ENCODE measurements at regions not wholly inside any gene's neighbourhood (a gene's known extent, or its start where the extent isn't known, plus 50 kb on each side); places are given as distances from the start of the nearest gene placed in this dataset.

- DNase-seq (ENCODE audit: extremely low spot score) = peak; percentile 74
- Histone ChIP-seq H3K4me1 (no peaks in the 10 kb centered on the region), H3K9me3 (no peaks in the 10 kb centered on the region), H3K27me3 (no peaks in the 10 kb centered on the region), H3K4me3 (no peak overlapping the region), H3K36me3 (no peaks in the 10 kb centered on the region), H3K27ac (replicated peaks in 1 of 4) (no peak overlapping the region)
- TF ChIP-seq EP300 (IDR thresholded peaks at IDR 0.05) (no peak), POLR2A (IDR thresholded peaks at IDR 0.05; ENCODE audit: low read depth) (no peak)
- 41% methylated on average over 3 of the region's 3 CpGs for WGBS
- intact Hi-C loops (cut with DNase I) = no loop called here
These were observed 92.8 kb upstream of the RAD23B start for GRCh38 chr9:107190061-107190935.

GRCh38 chr9:107190936-107191290 lies 92.2 kb upstream of the RAD23B start:
- DNase-seq (ENCODE audit: extremely low spot score) = no peak
- Histone ChIP-seq H3K4me3 (no peak overlapping the region), H3K36me3 (no peaks in the 10 kb centered on the region), H3K27ac (replicated peaks in 1 of 4) (no peak overlapping the region), H3K27me3 (no peaks in the 10 kb centered on the region), H3K4me1 (no peaks in the 10 kb centered on the region), H3K9me3 (no peaks in the 10 kb centered on the region)
- WGBS = 73% methylated on average over 5 of the region's 5 CpGs
- intact Hi-C loops (cut with DNase I) = no loop called here
- TF ChIP-seq POLR2AphosphoS5 (IDR thresholded peaks at IDR 0.05) = no peak
- no peak for TF ChIP-seq POLR2A (IDR thresholded peaks at IDR 0.05; ENCODE audit: low read depth)
- no peak for TF ChIP-seq CTCF (IDR thresholded peaks at IDR 0.05)
- no peak for TF ChIP-seq EP300 (IDR thresholded peaks at IDR 0.05)

- intact Hi-C loops (cut with DNase I) = no loop called here
- DNase-seq (ENCODE audit: extremely low spot score) = peak; percentile 80
- Histone ChIP-seq H3K36me3 (no peaks in the 10 kb centered on the region), H3K4me3 (no peak overlapping the region), H3K9me3 (no peaks in the 10 kb centered on the region), H3K4me1 (no peaks in the 10 kb centered on the region), H3K27ac (replicated peaks in 1 of 4) (no peak overlapping the region), H3K27me3 (no peaks in the 10 kb centered on the region)
- WGBS = 62% methylated on average over 3 of the region's 3 CpGs
- TF ChIP-seq POLR2AphosphoS5 (IDR thresholded peaks at IDR 0.05) = no peak
- TF ChIP-seq POLR2A (IDR thresholded peaks at IDR 0.05; ENCODE audit: low read depth) = no peak
These were observed 89.8 kb upstream of the RAD23B start for GRCh38 chr9:107193251-107193650.

GRCh38 chr9:107198718-107199117 lies 84.4 kb upstream of the RAD23B start:
- peak; percentile 39 for DNase-seq (ENCODE audit: extremely low spot score)
- TF ChIP-seq POLR2AphosphoS5 (IDR thresholded peaks at IDR 0.05) (no peak), CTCF (IDR thresholded peaks at IDR 0.05) (no peak), EP300 (IDR thresholded peaks at IDR 0.05) (no peak), POLR2A (IDR thresholded peaks at IDR 0.05; ENCODE audit: low read depth) (no peak)
- WGBS = 89% methylated on average over 3 of the region's 3 CpGs
- Histone ChIP-seq H3K36me3 (no peaks in the 10 kb centered on the region), H3K4me1 (no peaks in the 10 kb centered on the region), H3K27ac (replicated peaks in 1 of 4) (no peak overlapping the region), H3K4me3 (no peak overlapping the region), H3K27me3 (no peaks in the 10 kb centered on the region), H3K9me3 (peaks cover 0 to 7% (median 0%) of the 10 kb centered on the region in 4 donors)
- intact Hi-C loops (cut with DNase I) = no loop called here

- no peaks in the 10 kb centered on the region for H3K27me3 ChIP-seq
- WGBS = 75% methylated on average over 3 of the region's 3 CpGs
- H3K9me3 ChIP-seq = peaks cover 0 to 4% (median 0%) of the 10 kb centered on the region in 4 donors
- intact Hi-C loops (cut with DNase I) = no loop called here
- TF ChIP-seq CTCF (IDR thresholded peaks at IDR 0.05) = no peak
- no peak for TF ChIP-seq POLR2AphosphoS5 (IDR thresholded peaks at IDR 0.05)
- no peak for TF ChIP-seq EP300 (IDR thresholded peaks at IDR 0.05)
- TF ChIP-seq POLR2A (IDR thresholded peaks at IDR 0.05; ENCODE audit: low read depth) = no peak
- H3K4me3 ChIP-seq = no peak overlapping the region
- DNase-seq (ENCODE audit: extremely low spot score) = peak; percentile 78
- H3K36me3 ChIP-seq = no peaks in the 10 kb centered on the region
- no peaks in the 10 kb centered on the region for H3K4me1 ChIP-seq
- H3K27ac ChIP-seq (replicated peaks in 1 of 4) = no peak overlapping the region
These were observed 75.0 kb upstream of the RAD23B start for GRCh38 chr9:107208121-107208520.

Data from esophagus muscularis mucosa (tissue), 4 donors.